ENCODE measurements at regions not wholly inside any gene's neighbourhood (a gene's known extent, or its start where the extent isn't known, plus 50 kb on each side); places are given as distances from the start of the nearest gene placed in this dataset.
A peak's percentile ranks its signal among the peaks of the same experiment; 100 is the strongest.
"Not testable (repeated sequence)": the region's sequence is repeated elsewhere in the genome, so short reads cannot be mapped to it uniquely, and the experiment has no call there.

GRCh38 chr5:163941079-163941478, 435.7 kb downstream of the MAT2B start:
- Mint-ChIP-seq H3K27ac (no peak overlapping the region), H3K36me3 (no peaks in the 10 kb centered on the region), H3K9me3 (no peaks in the 10 kb centered on the region), H3K4me1 (no peaks in the 10 kb centered on the region), H3K4me3 (no peak overlapping the region)
- no peak for ATAC-seq
- no peak for DNase-seq (ENCODE audit: low spot score in 2 of 2)

- Mint-ChIP-seq H3K27ac (no peak overlapping the region), H3K9me3 (peaks cover 4% of the 10 kb centered on the region), H3K36me3 (no peaks in the 10 kb centered on the region), H3K4me3 (no peak overlapping the region), H3K4me1 (no peaks in the 10 kb centered on the region)
- DNase-seq (ENCODE audit: low spot score in 2 of 2) (no peak), ATAC-seq (no peak)
Measured at GRCh38 chr5:163943546-163943945, 438.1 kb downstream of the MAT2B start.

- Mint-ChIP-seq H3K27ac (no peak overlapping the region), H3K36me3 (no peaks in the 10 kb centered on the region), H3K4me3 (no peak overlapping the region), H3K9me3 (peaks cover 5% of the 10 kb centered on the region), H3K4me1 (no peaks in the 10 kb centered on the region)
- ATAC-seq (no peak), DNase-seq (ENCODE audit: low spot score in 2 of 2) (no peak)
Measured at GRCh38 chr5:163944738-163945137, 439.3 kb downstream of the MAT2B start.

GRCh38 chr5:163947848-163948666, 442.6 kb downstream of the MAT2B start:
- peak; percentile 36 for ATAC-seq
- H3K9me3 Mint-ChIP-seq: peaks cover 5% of the 10 kb centered on the region
- no peaks in the 10 kb centered on the region for H3K4me1 Mint-ChIP-seq

GRCh38 chr5:163950248-163950647, 444.8 kb downstream of the MAT2B start:
- no peaks in the 10 kb centered on the region for H3K36me3 Mint-ChIP-seq
- ATAC-seq (no peak), DNase-seq (ENCODE audit: low spot score in 2 of 2) (no peak)
- H3K4me3 Mint-ChIP-seq: no peak overlapping the region
- no peak overlapping the region for H3K27ac Mint-ChIP-seq
- H3K9me3 Mint-ChIP-seq: peaks cover 5% of the 10 kb centered on the region
- H3K4me1 Mint-ChIP-seq: no peaks in the 10 kb centered on the region

More at GRCh38 chr5:163947848-163948666, 442.6 kb downstream of the MAT2B start:
- Mint-ChIP-seq H3K27ac (no peak overlapping the region), H3K4me3 (no peak overlapping the region), H3K36me3 (no peaks in the 10 kb centered on the region)
- DNase-seq (ENCODE audit: low spot score in 2 of 2): no peak

- Mint-ChIP-seq H3K27ac (no peak overlapping the region), H3K4me1 (no peaks in the 10 kb centered on the region), H3K36me3 (no peaks in the 10 kb centered on the region), H3K4me3 (no peak overlapping the region), H3K9me3 (peaks cover 5% of the 10 kb centered on the region)
- DNase-seq (ENCODE audit: low spot score in 2 of 2): no peak
- no peak for ATAC-seq
Measured at GRCh38 chr5:163951069-163951468, 445.6 kb downstream of the MAT2B start.

GRCh38 chr5:163953901-163954300, 448.5 kb downstream of the MAT2B start:
- no peak overlapping the region for H3K4me3 Mint-ChIP-seq
- H3K4me1 Mint-ChIP-seq: no peaks in the 10 kb centered on the region
- H3K36me3 Mint-ChIP-seq: no peaks in the 10 kb centered on the region
- peaks cover 6% of the 10 kb centered on the region for H3K9me3 Mint-ChIP-seq
- no peak overlapping the region for H3K27ac Mint-ChIP-seq
- DNase-seq (ENCODE audit: low spot score in 2 of 2) (no peak), ATAC-seq (no peak)

- H3K9me3 Mint-ChIP-seq; H3K27ac Mint-ChIP-seq; H3K36me3 Mint-ChIP-seq; DNase-seq (ENCODE audit: low spot score in 2 of 2); ATAC-seq; H3K4me1 Mint-ChIP-seq; H3K4me3 Mint-ChIP-seq: not testable (repeated sequence)
Measured at GRCh38 chr5:163961230-163961629, 455.8 kb downstream of the MAT2B start.

- H3K9me3 Mint-ChIP-seq: peaks cover 5% of the 10 kb centered on the region
Measured at GRCh38 chr5:163963881-163964280, 458.5 kb downstream of the MAT2B start.

GRCh38 chr5:163964671-163965070, 459.3 kb downstream of the MAT2B start:
- no peak for ATAC-seq
- Mint-ChIP-seq H3K36me3 (no peaks in the 10 kb centered on the region), H3K4me3 (no peak overlapping the region), H3K27ac (no peak overlapping the region), H3K9me3 (peaks cover 3% of the 10 kb centered on the region), H3K4me1 (no peaks in the 10 kb centered on the region)
- no peak for DNase-seq (ENCODE audit: low spot score in 2 of 2)

More at GRCh38 chr5:163963881-163964280, 458.5 kb downstream of the MAT2B start:
- no peak for DNase-seq (ENCODE audit: low spot score in 2 of 2)
- H3K27ac Mint-ChIP-seq: no peak overlapping the region
- no peaks in the 10 kb centered on the region for H3K36me3 Mint-ChIP-seq
- H3K4me1 Mint-ChIP-seq: no peaks in the 10 kb centered on the region
- no peak for ATAC-seq
- H3K4me3 Mint-ChIP-seq: no peak overlapping the region

GRCh38 chr5:163967268-163967667, 461.8 kb downstream of the MAT2B start:
- ATAC-seq (no peak), DNase-seq (ENCODE audit: low spot score in 2 of 2) (no peak)
- peaks cover 4% of the 10 kb centered on the region for H3K9me3 Mint-ChIP-seq
- no peaks in the 10 kb centered on the region for H3K36me3 Mint-ChIP-seq
- no peak overlapping the region for H3K4me3 Mint-ChIP-seq
- no peak overlapping the region for H3K27ac Mint-ChIP-seq
- H3K4me1 Mint-ChIP-seq: no peaks in the 10 kb centered on the region

- ATAC-seq: no peak
- H3K4me1 Mint-ChIP-seq: no peaks in the 10 kb centered on the region
- no peak overlapping the region for H3K27ac Mint-ChIP-seq
- H3K9me3 Mint-ChIP-seq: peaks cover 6% of the 10 kb centered on the region
- H3K36me3 Mint-ChIP-seq: no peaks in the 10 kb centered on the region
- DNase-seq (ENCODE audit: low spot score in 2 of 2): no peak
- no peak overlapping the region for H3K4me3 Mint-ChIP-seq
Measured at GRCh38 chr5:163968651-163969050, 463.2 kb downstream of the MAT2B start.

GRCh38 chr5:163976696-163977095, 471.3 kb downstream of the MAT2B start:
- no peak for ATAC-seq
- DNase-seq (ENCODE audit: low spot score in 2 of 2): no peak
- Mint-ChIP-seq H3K27ac (no peak overlapping the region), H3K9me3 (peaks cover 4% of the 10 kb centered on the region), H3K4me3 (no peak overlapping the region), H3K36me3 (no peaks in the 10 kb centered on the region), H3K4me1 (no peaks in the 10 kb centered on the region)

- Mint-ChIP-seq H3K36me3 (no peaks in the 10 kb centered on the region), H3K27ac (no peak overlapping the region), H3K4me1 (no peaks in the 10 kb centered on the region), H3K9me3 (peaks cover 4% of the 10 kb centered on the region), H3K4me3 (no peak overlapping the region)
- ATAC-seq (no peak), DNase-seq (ENCODE audit: low spot score in 2 of 2) (no peak)
Measured at GRCh38 chr5:163978897-163979296, 473.5 kb downstream of the MAT2B start.

GRCh38 chr5:163988566-163988965, 483.1 kb downstream of the MAT2B start:
- ATAC-seq: no peak
- Mint-ChIP-seq H3K27ac (no peak overlapping the region), H3K4me3 (no peak overlapping the region), H3K9me3 (peaks cover 6% of the 10 kb centered on the region), H3K36me3 (no peaks in the 10 kb centered on the region), H3K4me1 (no peaks in the 10 kb centered on the region)
- no peak for DNase-seq (ENCODE audit: low spot score in 2 of 2)

- no peak overlapping the region for H3K4me3 Mint-ChIP-seq
- no peaks in the 10 kb centered on the region for H3K36me3 Mint-ChIP-seq
- ATAC-seq: no peak
- H3K4me1 Mint-ChIP-seq: no peaks in the 10 kb centered on the region
- no peak overlapping the region for H3K27ac Mint-ChIP-seq
- peaks cover 3% of the 10 kb centered on the region for H3K9me3 Mint-ChIP-seq
- DNase-seq (ENCODE audit: low spot score in 2 of 2): no peak
Measured at GRCh38 chr5:163993126-163993525, 487.7 kb downstream of the MAT2B start.
